ENCODE measurements at regions not wholly inside any gene's neighbourhood (a gene's known extent, or its start where the extent isn't known, plus 50 kb on each side); places are given as distances from the start of the nearest gene placed in this dataset.

DNA sequence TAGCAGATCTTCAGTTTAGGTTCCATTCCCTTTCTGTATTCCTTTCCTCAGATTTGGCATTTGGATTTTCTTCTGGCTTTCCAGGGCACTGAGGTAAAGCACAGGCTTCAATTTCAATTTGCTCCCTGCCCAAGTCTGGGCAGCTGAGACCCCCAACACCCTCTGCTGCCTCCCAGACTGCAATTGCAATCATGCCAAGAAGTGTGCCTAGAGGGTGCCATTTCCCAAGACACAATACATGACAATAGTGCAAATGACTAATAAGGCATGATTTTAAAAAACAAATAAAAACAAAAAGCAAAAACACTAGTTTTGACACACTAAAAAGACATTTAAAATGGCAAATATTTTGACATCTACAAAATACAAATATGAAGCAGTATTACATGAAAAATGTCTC is 364.8 kb downstream of the EPM2A start:
- no peak overlapping the region for H3K4me3 ChIP-seq (ENCODE audit: low read depth in 1 of 2, low read length in 2 of 2)
- peaks cover 0 to 2% of the 10 kb centered on the region in 2 donors for H3K9me3 ChIP-seq (ENCODE audit: control insufficient read depth in 2 of 2, insufficient read depth in 1 of 2, low read depth in 1 of 2, low read length in 1 of 2)
- no peak overlapping the region for H3K27ac ChIP-seq (ENCODE audit: low read depth in 2 of 2, low read length in 1 of 2)
- H3K4me1 ChIP-seq (ENCODE audit: control insufficient read depth in 2 of 2, insufficient read depth in 2 of 2, low read length in 1 of 2), result no peaks in the 10 kb centered on the region
- H3K36me3 ChIP-seq (ENCODE audit: control insufficient read depth in 2 of 2, insufficient read depth in 2 of 2, low read length in 1 of 2), result no peaks in the 10 kb centered on the region
- no peaks in the 10 kb centered on the region for H3K27me3 ChIP-seq (ENCODE audit: control insufficient read depth in 1 of 2, insufficient read depth in 2 of 2, low read length in 2 of 2)

DNA sequence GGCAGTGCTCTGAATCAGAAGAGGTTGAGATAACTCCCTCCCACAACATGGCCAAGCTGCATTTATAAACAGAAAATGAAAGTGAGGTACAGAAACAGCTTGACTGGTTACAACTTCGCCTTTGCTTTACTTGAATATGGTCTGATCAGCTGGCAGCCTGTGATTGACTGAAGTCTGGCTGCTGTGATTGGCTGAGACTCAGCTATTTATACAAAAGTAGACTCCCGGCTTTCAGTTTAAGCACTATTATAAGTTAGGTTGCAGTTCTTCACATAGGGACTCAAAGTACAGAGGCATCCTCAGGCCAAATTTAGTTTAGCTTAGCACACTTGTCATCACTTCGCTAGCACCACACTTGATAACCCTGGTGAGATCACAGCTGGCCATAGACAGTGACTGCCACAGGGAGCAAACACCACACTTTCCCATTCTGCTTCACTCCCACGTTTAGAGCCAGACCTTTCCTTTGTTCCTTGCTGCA is 362.6 kb downstream of the EPM2A start:
- Histone ChIP-seq H3K27ac (ENCODE audit: low read depth in 2 of 2, low read length in 1 of 2) (no peak overlapping the region), H3K36me3 (ENCODE audit: control insufficient read depth in 2 of 2, insufficient read depth in 2 of 2, low read length in 1 of 2) (no peaks in the 10 kb centered on the region), H3K9me3 (ENCODE audit: control insufficient read depth in 2 of 2, insufficient read depth in 1 of 2, low read depth in 1 of 2, low read length in 1 of 2) (peaks cover 0 to 2% of the 10 kb centered on the region in 2 donors), H3K4me3 (ENCODE audit: low read depth in 1 of 2, low read length in 2 of 2) (no peak overlapping the region), H3K4me1 (ENCODE audit: control insufficient read depth in 2 of 2, insufficient read depth in 2 of 2, low read length in 1 of 2) (no peaks in the 10 kb centered on the region), H3K27me3 (ENCODE audit: control insufficient read depth in 1 of 2, insufficient read depth in 2 of 2, low read length in 2 of 2) (no peaks in the 10 kb centered on the region)
- WGBS, 2 donors, result 49 to 58% methylated on average over 4 of the region's 4 CpGs

DNA sequence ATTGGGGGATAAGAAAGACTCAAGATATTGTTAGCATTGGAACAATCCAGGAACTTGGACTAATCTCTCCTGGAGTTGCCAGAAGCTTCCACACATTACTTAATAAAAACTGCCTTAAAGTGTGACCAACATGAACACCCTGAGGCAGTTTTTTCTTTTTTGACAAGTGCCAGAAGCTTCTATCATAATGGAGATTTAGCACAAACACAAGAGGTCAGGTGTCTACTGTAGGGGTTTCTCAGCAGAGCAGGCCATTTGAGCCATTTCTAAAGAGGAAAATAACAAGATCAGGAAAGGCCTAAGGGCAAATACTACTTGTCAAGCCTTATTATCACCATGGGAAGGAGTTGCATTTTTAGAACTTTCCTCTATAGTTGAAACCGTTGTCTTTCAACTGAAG is 361.5 kb downstream of the EPM2A start:
- Histone ChIP-seq H3K36me3 (ENCODE audit: control insufficient read depth in 2 of 2, insufficient read depth in 2 of 2, low read length in 1 of 2) (no peaks in the 10 kb centered on the region), H3K9me3 (ENCODE audit: control insufficient read depth in 2 of 2, insufficient read depth in 1 of 2, low read depth in 1 of 2, low read length in 1 of 2) (peaks cover 0 to 5% of the 10 kb centered on the region in 2 donors), H3K4me1 (ENCODE audit: control insufficient read depth in 2 of 2, insufficient read depth in 2 of 2, low read length in 1 of 2) (no peaks in the 10 kb centered on the region), H3K4me3 (ENCODE audit: low read depth in 1 of 2, low read length in 2 of 2) (no peak overlapping the region), H3K27ac (ENCODE audit: low read depth in 2 of 2, low read length in 1 of 2) (no peak overlapping the region), H3K27me3 (ENCODE audit: control insufficient read depth in 1 of 2, insufficient read depth in 2 of 2, low read length in 2 of 2) (no peaks in the 10 kb centered on the region)
- 72 to 75% methylated on average over 1 of the region's 1 CpG for WGBS, 2 donors

DNA sequence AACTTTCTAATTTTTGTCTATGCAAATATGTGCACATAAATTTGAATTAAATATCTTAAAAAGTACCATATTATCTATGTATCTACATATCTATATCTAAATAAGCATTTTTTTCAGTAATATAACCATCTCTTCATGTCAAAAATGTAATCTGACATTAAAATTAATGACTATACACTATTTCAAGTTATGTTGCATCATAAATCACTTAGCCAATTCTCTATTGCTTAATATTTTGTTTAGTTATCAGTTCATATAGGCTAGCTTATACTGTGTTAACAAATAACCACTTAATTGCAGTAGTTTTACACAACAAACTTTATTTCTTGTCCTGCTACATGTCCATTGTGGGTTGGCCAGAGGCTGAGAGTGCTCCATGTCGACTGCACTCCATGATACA is 360.8 kb downstream of the EPM2A start:
- H3K36me3 ChIP-seq (ENCODE audit: control insufficient read depth in 2 of 2, insufficient read depth in 2 of 2, low read length in 1 of 2), result no peaks in the 10 kb centered on the region
- H3K9me3 ChIP-seq (ENCODE audit: control insufficient read depth in 2 of 2, insufficient read depth in 1 of 2, low read depth in 1 of 2, low read length in 1 of 2), result peaks cover 0 to 5% of the 10 kb centered on the region in 2 donors
- WGBS, 2 donors, result 47 to 56% methylated on average over 1 of the region's 1 CpG
- no peak overlapping the region for H3K4me3 ChIP-seq (ENCODE audit: low read depth in 1 of 2, low read length in 2 of 2)
- H3K27me3 ChIP-seq (ENCODE audit: control insufficient read depth in 1 of 2, insufficient read depth in 2 of 2, low read length in 2 of 2), result no peaks in the 10 kb centered on the region
- H3K4me1 ChIP-seq (ENCODE audit: control insufficient read depth in 2 of 2, insufficient read depth in 2 of 2, low read length in 1 of 2), result no peaks in the 10 kb centered on the region
- H3K27ac ChIP-seq (ENCODE audit: low read depth in 2 of 2, low read length in 1 of 2), result no peak overlapping the region

DNA sequence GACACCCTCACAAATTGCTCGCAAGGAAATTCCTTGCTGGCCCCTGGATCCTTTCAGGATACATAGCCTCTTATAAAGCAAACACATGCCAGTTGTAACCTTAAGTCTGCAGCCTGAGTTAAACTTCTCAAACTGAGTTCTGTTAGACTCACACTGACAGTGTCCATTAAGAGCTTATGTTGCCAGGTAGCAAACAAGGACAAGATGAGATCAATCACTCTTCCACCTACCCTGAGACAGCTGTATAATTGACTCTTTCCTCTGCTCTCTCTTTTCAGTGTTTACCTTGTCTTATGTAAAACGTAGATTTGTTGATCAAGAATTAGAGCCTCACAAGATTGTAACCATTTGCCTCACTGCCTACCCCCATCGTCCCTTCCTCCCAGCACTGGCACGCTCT is 359.8 kb downstream of the EPM2A start:
- WGBS, 2 donors, result 58 to 60% methylated on average over 4 of the region's 4 CpGs
- no peak overlapping the region for H3K4me3 ChIP-seq (ENCODE audit: low read depth in 1 of 2, low read length in 2 of 2)
- peaks cover 0 to 5% of the 10 kb centered on the region in 2 donors for H3K9me3 ChIP-seq (ENCODE audit: control insufficient read depth in 2 of 2, insufficient read depth in 1 of 2, low read depth in 1 of 2, low read length in 1 of 2)
- H3K36me3 ChIP-seq (ENCODE audit: control insufficient read depth in 2 of 2, insufficient read depth in 2 of 2, low read length in 1 of 2), result no peaks in the 10 kb centered on the region
- no peaks in the 10 kb centered on the region for H3K4me1 ChIP-seq (ENCODE audit: control insufficient read depth in 2 of 2, insufficient read depth in 2 of 2, low read length in 1 of 2)
- no peak overlapping the region for H3K27ac ChIP-seq (ENCODE audit: low read depth in 2 of 2, low read length in 1 of 2)
- no peaks in the 10 kb centered on the region for H3K27me3 ChIP-seq (ENCODE audit: control insufficient read depth in 1 of 2, insufficient read depth in 2 of 2, low read length in 2 of 2)

DNA sequence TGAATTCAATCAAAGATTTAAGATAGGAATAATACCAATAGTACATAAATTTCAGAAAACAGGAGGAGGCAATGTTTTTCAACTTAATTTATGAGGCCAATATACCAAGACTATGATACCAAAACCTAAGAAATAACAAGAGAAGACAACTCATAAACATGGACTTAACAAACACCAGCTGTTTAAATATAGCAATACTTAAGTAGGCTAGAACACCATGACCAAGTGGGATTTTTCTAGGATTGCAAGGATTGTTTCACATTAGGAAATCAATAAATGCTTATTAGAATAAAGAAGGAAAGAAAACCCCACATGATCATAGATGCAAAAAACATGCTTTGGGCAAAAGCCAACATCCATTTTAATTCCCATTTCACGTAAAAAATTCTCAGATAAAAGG is 355.1 kb downstream of the EPM2A start:
- H3K4me3 ChIP-seq (ENCODE audit: low read depth in 1 of 2, low read length in 2 of 2), result no peak overlapping the region
- 61 to 76% methylated on average over 1 of the region's 1 CpG for WGBS, 2 donors
- no peaks in the 10 kb centered on the region for H3K36me3 ChIP-seq (ENCODE audit: control insufficient read depth in 2 of 2, insufficient read depth in 2 of 2, low read length in 1 of 2)
- H3K9me3 ChIP-seq (ENCODE audit: control insufficient read depth in 2 of 2, insufficient read depth in 1 of 2, low read depth in 1 of 2, low read length in 1 of 2), result peaks cover 0 to 5% of the 10 kb centered on the region in 2 donors
- H3K27me3 ChIP-seq (ENCODE audit: control insufficient read depth in 1 of 2, insufficient read depth in 2 of 2, low read length in 2 of 2), result no peaks in the 10 kb centered on the region
- no peaks in the 10 kb centered on the region for H3K4me1 ChIP-seq (ENCODE audit: control insufficient read depth in 2 of 2, insufficient read depth in 2 of 2, low read length in 1 of 2)
- no peak overlapping the region for H3K27ac ChIP-seq (ENCODE audit: low read depth in 2 of 2, low read length in 1 of 2)

DNA sequence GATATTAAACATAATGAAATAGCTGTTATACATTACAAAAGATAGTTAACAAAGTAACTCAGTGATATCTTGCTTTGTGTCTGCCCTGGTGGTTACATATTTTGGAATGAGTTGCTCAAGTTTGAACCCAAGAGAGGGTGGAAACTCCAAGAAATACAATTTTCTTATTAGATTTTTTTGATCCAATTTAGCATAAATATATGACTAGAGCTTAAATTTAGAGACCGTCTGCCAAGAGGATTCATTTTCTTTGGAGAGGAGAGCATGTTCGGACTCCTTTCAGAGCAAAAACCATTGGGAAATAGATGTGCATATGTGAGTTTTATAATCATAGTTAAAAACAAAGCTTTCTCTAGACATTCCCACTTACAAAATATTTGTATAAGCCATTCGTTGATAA is 353.4 kb downstream of the EPM2A start:
- peaks cover 0 to 5% of the 10 kb centered on the region in 2 donors for H3K9me3 ChIP-seq (ENCODE audit: control insufficient read depth in 2 of 2, insufficient read depth in 1 of 2, low read depth in 1 of 2, low read length in 1 of 2)
- no peaks in the 10 kb centered on the region for H3K36me3 ChIP-seq (ENCODE audit: control insufficient read depth in 2 of 2, insufficient read depth in 2 of 2, low read length in 1 of 2)
- no peak overlapping the region for H3K4me3 ChIP-seq (ENCODE audit: low read depth in 1 of 2, low read length in 2 of 2)
- no peaks in the 10 kb centered on the region for H3K27me3 ChIP-seq (ENCODE audit: control insufficient read depth in 1 of 2, insufficient read depth in 2 of 2, low read length in 2 of 2)
- WGBS, 2 donors, result 53 to 65% methylated on average over 3 of the region's 3 CpGs
- no peaks in the 10 kb centered on the region for H3K4me1 ChIP-seq (ENCODE audit: control insufficient read depth in 2 of 2, insufficient read depth in 2 of 2, low read length in 1 of 2)
- H3K27ac ChIP-seq (ENCODE audit: low read depth in 2 of 2, low read length in 1 of 2), result no peak overlapping the region

DNA sequence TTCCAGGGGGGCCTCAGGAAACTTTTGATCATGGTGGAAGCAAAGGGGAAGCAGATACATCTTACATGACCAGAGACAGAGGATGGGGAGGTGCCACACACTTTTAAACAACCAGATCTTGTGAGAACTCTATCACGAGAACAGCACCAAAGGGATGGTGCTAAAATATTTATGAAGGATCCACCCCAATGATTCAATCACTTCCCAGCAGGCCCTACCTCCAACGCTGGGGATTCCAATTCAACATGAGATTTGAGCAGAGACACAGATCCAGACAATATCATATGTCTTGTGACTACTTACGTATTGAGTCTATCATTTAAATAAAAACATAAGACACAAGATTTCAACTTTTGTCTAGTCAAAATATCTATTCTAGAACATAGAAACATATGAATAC is 351.9 kb downstream of the EPM2A start:
- Histone ChIP-seq H3K27me3 (ENCODE audit: control insufficient read depth in 1 of 2, insufficient read depth in 2 of 2, low read length in 2 of 2) (no peaks in the 10 kb centered on the region), H3K36me3 (ENCODE audit: control insufficient read depth in 2 of 2, insufficient read depth in 2 of 2, low read length in 1 of 2) (no peaks in the 10 kb centered on the region), H3K27ac (ENCODE audit: low read depth in 2 of 2, low read length in 1 of 2) (no peak overlapping the region), H3K4me3 (ENCODE audit: low read depth in 1 of 2, low read length in 2 of 2) (no peak overlapping the region), H3K4me1 (ENCODE audit: control insufficient read depth in 2 of 2, insufficient read depth in 2 of 2, low read length in 1 of 2) (no peaks in the 10 kb centered on the region), H3K9me3 (ENCODE audit: control insufficient read depth in 2 of 2, insufficient read depth in 1 of 2, low read depth in 1 of 2, low read length in 1 of 2) (peaks cover 0 to 3% of the 10 kb centered on the region in 2 donors)
- 80 to 83% methylated on average over 3 of the region's 3 CpGs for WGBS, 2 donors

DNA sequence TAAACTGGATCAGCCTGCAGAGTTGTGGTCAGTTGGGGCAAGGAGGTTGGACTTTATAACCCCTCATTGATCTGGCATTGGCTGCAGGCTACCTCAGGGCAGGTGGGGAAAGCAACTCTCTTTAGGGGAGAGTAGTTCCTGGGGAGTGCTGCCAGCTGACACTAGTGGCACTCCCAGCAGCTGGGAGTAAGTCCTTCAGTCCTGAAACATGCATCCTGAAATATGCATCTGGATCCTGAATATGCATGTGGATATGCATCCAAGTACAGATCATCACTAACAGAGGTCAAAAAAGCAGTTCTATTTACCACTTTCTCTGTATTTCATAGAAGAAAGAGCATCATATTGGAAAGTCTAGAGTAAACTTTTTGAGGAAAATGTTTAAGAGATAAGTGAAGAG is 350.8 kb downstream of the EPM2A start:
- Histone ChIP-seq H3K4me3 (ENCODE audit: low read depth in 1 of 2, low read length in 2 of 2) (no peak overlapping the region), H3K4me1 (ENCODE audit: control insufficient read depth in 2 of 2, insufficient read depth in 2 of 2, low read length in 1 of 2) (no peaks in the 10 kb centered on the region), H3K27ac (ENCODE audit: low read depth in 2 of 2, low read length in 1 of 2) (no peak overlapping the region), H3K36me3 (ENCODE audit: control insufficient read depth in 2 of 2, insufficient read depth in 2 of 2, low read length in 1 of 2) (no peaks in the 10 kb centered on the region), H3K27me3 (ENCODE audit: control insufficient read depth in 1 of 2, insufficient read depth in 2 of 2, low read length in 2 of 2) (no peaks in the 10 kb centered on the region), H3K9me3 (ENCODE audit: control insufficient read depth in 2 of 2, insufficient read depth in 1 of 2, low read depth in 1 of 2, low read length in 1 of 2) (no peaks in the 10 kb centered on the region)

DNA sequence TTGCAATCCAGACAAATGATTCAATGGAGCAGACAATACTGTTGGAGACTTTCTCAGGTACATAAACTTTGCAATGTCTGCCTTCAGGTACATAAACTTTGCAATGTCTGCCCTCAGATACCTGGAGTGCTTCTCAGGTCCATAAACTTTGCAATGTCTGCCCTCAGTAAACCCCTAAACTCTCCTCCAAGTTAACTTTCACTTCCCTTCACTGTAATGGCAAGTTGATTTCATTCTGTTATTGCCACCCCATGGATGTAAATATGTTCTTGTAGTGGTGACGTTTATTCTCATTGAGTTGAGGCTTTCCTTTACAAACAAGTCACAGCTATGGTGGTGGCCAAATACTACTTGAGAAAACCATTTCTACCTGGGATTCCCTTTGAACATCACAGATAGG is 338.8 kb downstream of the EPM2A start:
- Histone ChIP-seq H3K9me3 (ENCODE audit: control insufficient read depth in 2 of 2, insufficient read depth in 1 of 2, low read depth in 1 of 2, low read length in 1 of 2) (no peaks in the 10 kb centered on the region), H3K27ac (ENCODE audit: low read depth in 2 of 2, low read length in 1 of 2) (no peak overlapping the region), H3K4me3 (ENCODE audit: low read depth in 1 of 2, low read length in 2 of 2) (no peak overlapping the region), H3K4me1 (ENCODE audit: control insufficient read depth in 2 of 2, insufficient read depth in 2 of 2, low read length in 1 of 2) (no peaks in the 10 kb centered on the region), H3K27me3 (ENCODE audit: control insufficient read depth in 1 of 2, insufficient read depth in 2 of 2, low read length in 2 of 2) (no peaks in the 10 kb centered on the region), H3K36me3 (ENCODE audit: control insufficient read depth in 2 of 2, insufficient read depth in 2 of 2, low read length in 1 of 2) (no peaks in the 10 kb centered on the region)
- WGBS, 2 donors, result 76 to 85% methylated on average over 1 of the region's 1 CpG
